Activated CD4-positive, CD25-positive, alpha-beta regulatory T cell treated with anti-CD3 and anti-CD28 coated beads, Interleukin-2, amount 50 U/mL, for 72 hours (primary cell): ENCODE measurements at regions not wholly inside any gene's neighbourhood (a gene's known extent, or its start where the extent isn't known, plus 50 kb on each side); places are given as distances from the start of the nearest gene placed in this dataset.

Experiments used
- DNase-seq: peaks from one replicate; pipeline ENCODE4 v3.0.0; 2021

DNA sequence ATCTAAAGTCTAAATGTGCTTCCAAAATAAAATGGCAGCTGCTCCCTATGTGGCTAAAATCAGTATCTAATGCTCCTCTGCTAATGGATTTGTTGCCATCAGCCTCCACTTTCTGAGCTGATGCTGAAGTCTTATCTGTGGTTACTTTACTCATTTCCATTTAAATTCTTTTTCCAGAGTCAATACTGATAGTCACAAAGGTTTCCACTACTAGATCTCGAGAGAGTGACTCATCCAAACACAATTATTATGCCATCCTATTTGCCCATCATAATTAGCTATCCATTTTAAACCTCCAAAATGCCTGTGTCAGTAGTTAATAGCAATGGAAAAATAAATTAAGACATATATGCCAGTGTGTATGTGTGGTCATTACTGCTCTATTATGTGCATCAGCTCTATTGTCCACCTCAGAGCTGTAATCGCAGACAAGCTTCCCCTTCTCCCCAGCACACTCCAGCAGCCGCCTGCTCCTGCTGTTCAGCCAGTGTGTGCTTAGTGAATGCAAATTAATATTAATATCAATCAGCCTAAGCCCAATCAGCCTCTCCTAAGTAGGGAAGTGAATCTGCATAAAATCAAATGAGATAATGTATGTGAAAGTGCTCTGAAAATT, 199.8 kb upstream of the ZIC3 start:
- DNase-seq: no peak

DNA sequence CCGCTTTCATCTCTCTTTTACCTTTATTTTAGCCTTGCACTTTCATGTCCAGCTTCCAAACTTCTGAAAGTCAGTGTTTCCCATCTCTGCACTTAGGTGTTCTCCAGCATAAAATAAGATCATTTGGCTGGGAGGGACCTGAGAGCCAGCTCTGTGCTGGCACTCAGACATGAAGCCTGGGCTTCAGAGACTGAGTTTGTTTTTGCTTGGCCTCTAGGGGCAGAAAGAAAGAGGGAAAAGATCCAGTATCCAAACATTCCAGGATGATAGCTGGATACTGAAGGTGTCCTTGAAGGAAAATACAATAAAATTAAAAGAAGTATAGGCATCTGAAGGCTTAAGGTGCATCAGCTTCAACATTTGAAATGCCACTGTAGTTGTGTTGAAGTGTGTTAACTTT, 202.4 kb upstream of the ZIC3 start:
- DNase-seq: no peak

- no peak for DNase-seq
These were observed 203.3 kb upstream of the ZIC3 start for GRCh38 chrX:137362583-137362982.

GRCh38 chrX:137354851-137355250, 211.1 kb upstream of the ZIC3 start:
- DNase-seq: no peak

DNA sequence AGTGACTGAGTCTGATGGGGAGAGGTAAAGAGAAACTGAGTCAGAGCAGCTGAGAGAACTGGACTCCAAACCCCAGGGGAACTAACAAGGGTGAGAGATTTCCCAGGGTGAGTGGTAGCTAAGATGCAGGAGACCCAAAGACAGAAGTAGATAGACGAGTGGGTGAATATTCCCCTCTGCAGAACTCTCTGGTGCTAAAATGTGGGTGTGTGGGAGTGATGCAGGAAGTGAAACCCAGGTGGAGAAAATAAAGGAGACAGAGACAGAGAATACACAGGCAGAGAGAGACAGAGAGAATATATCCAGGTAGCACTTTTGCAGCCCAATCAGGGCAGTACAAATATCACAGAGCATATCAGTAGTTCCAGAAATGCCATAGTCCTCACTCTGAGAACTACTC, 212.5 kb upstream of the ZIC3 start:
- no peak for DNase-seq

DNA sequence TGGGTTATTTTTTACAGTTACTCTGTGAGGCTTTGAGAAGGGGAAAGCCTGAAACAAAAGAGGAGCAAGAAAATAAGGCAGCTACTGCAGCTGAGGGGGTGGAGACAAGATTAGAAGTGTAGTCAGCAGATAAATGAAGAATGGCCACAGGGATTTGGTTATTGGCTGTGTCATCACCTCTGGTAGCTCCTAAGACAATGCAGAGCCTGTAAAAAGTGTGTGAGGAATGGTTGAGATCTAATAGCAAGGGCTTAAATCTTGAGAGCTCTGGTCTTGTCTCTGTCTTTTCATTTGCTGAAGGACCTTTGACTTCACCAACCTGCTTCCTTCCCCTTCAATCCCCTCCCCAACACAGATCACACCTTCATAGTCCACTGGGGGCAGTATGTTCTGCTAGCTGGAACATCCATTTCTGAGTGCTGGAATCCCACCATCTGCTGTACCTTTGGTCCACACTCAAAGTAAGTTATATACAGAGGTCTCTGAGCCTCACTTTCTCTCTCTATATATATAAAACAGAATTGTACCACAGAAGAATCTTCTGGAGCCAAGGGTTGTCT, 213.7 kb upstream of the ZIC3 start:
- DNase-seq: no peak

- no peak for DNase-seq
These were observed 223.0 kb upstream of the ZIC3 start for GRCh38 chrX:137342969-137343368.

DNA sequence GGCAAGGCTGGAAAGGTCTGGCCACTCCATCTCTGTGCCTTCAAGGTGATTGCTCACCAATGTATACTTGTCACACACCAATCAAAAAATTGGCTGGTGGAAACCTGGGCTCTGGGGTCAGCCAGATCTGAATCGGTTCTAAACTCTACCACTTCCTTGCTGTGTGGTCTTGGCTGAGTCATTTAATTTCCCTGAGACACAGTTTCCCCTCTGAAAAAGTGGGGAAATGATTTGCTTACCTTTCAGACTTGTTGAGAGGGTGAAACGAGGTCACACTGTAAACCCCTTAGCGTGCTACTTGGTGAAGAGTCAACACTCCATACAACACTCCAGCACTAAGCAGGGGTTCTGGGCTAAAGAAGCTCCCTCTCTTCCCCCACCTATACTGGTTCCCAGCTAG, 252.3 kb upstream of the ZIC3 start:
- DNase-seq: no peak

- DNase-seq: no peak
These were observed 260.5 kb upstream of the ZIC3 start for GRCh38 chrX:137305404-137305803.

DNA sequence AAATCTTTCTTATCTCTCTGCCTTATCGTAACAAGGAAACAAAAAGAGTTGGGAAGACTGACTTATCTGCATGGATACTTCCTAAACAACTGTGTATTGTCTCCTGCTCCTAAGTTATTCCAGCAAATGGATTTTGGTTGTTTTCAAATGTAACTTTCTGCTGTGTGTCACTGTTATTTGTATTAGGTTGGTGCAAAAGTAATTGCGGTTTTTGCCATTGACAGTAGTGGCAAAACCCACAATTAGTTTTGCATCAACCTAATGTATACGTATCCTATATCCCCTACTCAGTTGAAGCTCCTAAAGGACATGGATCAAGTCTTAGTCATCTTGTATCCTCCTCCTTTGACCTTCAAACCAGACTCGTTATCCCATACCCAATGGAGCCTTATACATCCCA, 263.4 kb upstream of the GPR101 start:
- no peak for DNase-seq

DNA sequence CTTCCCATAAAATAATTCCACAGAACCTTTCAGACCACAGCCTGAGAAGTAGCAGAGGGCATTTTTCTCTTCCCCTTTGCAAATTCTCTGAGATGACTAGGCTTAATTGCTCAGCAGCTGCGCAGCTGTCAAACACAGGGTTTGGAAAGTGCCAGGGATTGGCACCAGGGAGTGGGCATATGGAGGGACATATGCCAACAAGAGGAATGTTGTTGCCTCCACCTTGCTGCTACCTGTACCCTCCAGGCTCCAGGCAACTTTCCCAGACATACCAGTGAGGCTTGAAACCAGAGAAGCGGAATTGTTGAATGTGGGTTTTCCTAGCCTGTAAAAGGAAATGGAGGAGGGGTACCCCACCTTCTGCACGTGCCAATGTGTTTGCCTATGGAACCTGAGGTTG, 256.2 kb upstream of the GPR101 start:
- DNase-seq: no peak

GRCh38 chrX:137287191-137287590, 253.4 kb upstream of the GPR101 start:
- no peak for DNase-seq

DNA sequence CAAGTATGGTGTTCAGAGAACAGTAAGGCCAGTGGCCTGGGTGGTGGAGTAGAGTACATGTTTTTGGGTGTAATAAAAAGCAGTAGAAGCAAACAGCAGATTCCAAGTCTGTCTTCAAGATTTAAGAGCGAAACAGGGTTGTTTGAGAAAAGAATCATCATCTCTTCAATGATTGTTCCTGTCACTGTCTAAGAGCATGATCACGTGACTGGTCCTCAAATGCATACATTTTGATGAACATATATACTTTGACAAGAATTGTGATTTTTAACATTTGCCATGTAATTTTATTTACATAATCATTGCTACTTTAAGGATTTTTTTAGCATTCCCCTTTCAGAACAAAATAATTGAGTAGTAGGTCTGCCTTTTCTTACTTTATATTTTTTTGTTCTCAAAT, 252.6 kb upstream of the GPR101 start:
- no peak for DNase-seq

GRCh38 chrX:137278825-137279224, 245.0 kb upstream of the GPR101 start:
- DNase-seq: no peak

DNA sequence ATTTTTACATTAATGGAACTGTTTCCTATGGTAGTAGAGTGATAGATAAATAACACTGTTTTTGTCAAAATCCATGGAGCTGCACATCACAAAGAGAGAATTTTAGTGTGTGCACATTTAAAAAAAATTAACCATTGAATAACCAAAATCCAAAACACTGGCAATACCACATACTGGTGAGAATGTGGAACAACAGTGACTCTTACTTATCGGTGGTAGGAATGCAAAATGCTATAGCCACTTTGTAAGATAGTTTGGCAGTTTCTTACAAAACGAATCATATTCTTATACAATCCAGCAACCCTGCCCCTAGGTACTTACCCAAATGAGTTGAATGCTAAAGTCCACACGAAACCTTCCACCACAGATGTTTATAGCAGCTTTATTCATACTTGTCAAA, 229.6 kb upstream of the GPR101 start:
- DNase-seq: no peak

GRCh38 chrX:137245183-137245582, 211.4 kb upstream of the GPR101 start:
- no peak for DNase-seq

- no peak for DNase-seq
These were observed 203.0 kb upstream of the GPR101 start for GRCh38 chrX:137236837-137237236.

- DNase-seq: no peak
These were observed 201.0 kb upstream of the GPR101 start for GRCh38 chrX:137234651-137235402.

DNA sequence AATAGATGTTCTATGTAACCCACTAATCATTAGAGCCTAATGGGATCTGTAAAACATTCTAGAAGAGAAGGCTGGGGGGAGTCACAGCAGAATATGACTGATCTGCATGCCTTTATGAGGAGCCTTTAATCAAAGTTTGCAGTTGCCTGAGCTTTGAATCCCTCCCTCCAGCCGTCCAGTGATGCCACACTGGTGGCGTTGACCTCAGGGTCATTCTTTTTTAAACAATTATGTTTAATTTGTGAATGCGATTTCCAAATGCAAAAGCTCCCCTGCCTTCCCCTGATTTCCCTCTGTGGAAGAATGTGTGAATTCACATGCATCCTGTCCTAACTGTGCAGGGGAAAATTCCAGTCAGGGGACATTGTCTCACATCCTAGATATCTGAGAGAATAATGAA, 199.7 kb upstream of the GPR101 start:
- DNase-seq: no peak

GRCh38 chrX:137227151-137227550, 193.4 kb upstream of the GPR101 start:
- DNase-seq: no peak

- no peak for DNase-seq
These were observed 181.7 kb upstream of the GPR101 start for GRCh38 chrX:137215467-137215866.

GRCh38 chrX:137212078-137212632, 178.4 kb upstream of the GPR101 start:
- no peak for DNase-seq

DNA sequence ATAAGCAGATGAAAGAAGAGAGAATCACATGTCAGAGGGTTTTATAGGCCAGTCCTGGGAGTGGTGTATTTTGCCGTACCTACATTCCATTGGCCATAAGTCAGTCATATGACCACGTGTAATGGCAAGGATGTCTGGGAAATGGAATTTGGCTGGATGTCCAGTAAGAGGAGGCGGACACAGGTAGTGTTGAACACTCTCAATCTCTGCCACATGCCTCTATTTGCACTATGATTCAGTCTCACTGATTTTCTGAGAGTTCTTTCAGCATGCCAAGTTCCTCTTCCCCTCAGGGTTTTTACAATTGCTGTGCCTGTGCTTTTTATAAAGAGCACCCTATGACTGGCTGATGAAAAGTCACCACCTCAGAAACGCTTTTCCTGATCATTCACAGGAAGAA, 164.2 kb upstream of the GPR101 start:
- no peak for DNase-seq

DNA sequence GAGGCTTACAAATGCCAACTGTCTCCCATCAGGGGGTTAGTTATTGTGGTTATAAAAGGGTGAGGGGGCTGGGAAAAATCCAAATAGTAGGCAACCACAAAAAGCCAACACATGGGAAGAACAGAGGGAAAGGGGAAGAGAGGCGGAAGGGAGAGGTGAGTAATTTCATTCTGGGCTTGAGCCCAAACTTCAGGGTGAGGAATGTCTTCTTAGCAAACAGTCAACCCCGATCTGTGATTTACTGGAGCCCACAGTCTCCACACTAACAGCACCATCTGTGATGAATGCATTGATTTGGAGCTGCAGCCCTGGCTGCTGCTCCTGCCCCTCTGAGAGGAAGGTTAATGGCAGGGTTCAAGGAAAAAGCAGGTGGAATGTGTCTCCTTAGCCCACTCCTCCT, 162.2 kb upstream of the GPR101 start:
- no peak for DNase-seq
